Heart right ventricle (tissue), 16 donors: ENCODE measurements at regions not wholly inside any gene's neighbourhood (a gene's known extent, or its start where the extent isn't known, plus 50 kb on each side); places are given as distances from the start of the nearest gene placed in this dataset.
"Not testable (repeated sequence)": the region's sequence is repeated elsewhere in the genome, so short reads cannot be mapped to it uniquely, and the experiment has no call there.

Experiments
- ATAC-seq, 8 donors: fragments of 200-7000 bp; cut with Tn5 transposase; one replicate each; pipeline ENCODE4 v1.9.1; 2020; ENCODE audit warnings: mild to moderate bottlenecking in 8 of 8, moderate library complexity in 8 of 8, moderate number of reproducible peaks in 1 of 8
- DNase-seq, 2 donors: peaks; one replicate each; pipeline ENCODE4 v3.0.0-alpha.2; 2020
- H3K27ac ChIP-seq, 10 donors: fragments of 200-600 bp; sonication (generic) in 2 of 10; one replicate each; pipeline versions ENCODE4 v1.5.0 to v1.8.0; 2020 to 2022; ENCODE audit warnings: mild to moderate bottlenecking in 3 of 10
- H3K27me3 ChIP-seq, 7 donors: fragments of 200-600 bp; one replicate each; pipeline ENCODE4 v1.8.0; 2021 to 2022; ENCODE audit warnings: mild to moderate bottlenecking in 2 of 7
- H3K36me3 ChIP-seq, 9 donors: fragments of 200-600 bp; sonication (generic) in 1 of 9; one replicate each; pipeline versions ENCODE4 v1.5.0 to v1.8.0; 2020 to 2022; ENCODE audit warnings: mild to moderate bottlenecking in 2 of 9
- H3K4me1 ChIP-seq, 9 donors: fragments of 200-600 bp; sonication (generic) in 1 of 9; one replicate each; pipeline versions ENCODE4 v1.5.0 to v1.8.0; 2020 to 2022; ENCODE audit warnings: mild to moderate bottlenecking in 4 of 9
- H3K4me3 ChIP-seq, 10 donors: fragments of 200-600 bp; sonication (generic) in 2 of 10; one replicate each; pipeline versions ENCODE4 v1.5.0 to v1.8.0; 2020 to 2022; ENCODE audit warnings: mild to moderate bottlenecking in 7 of 10, moderate library complexity in 2 of 10
- H3K9me3 ChIP-seq, 11 donors: fragments of 200-600 bp in 10 of 11; sonication (generic) in 2 of 11; one replicate each; pipeline versions ENCODE4 v1.5.0 to v1.8.0; 2013 to 2022; ENCODE audit warnings: mild to moderate bottlenecking in 2 of 11, control low read depth in 1 of 11, moderate library complexity in 1 of 11
- CTCF ChIP-seq, 9 donors: fragments of 200-600 bp; sonication (generic) in 2 of 9; IDR thresholded peaks; one replicate each; pipeline versions ENCODE4 v1.5.0 to v1.8.0; 2021 to 2022; ENCODE audit warnings: antibody characterized with exemption in 9 of 9, mild to moderate bottlenecking in 5 of 9, moderate library complexity in 1 of 9
- WGBS, 2 donors: extraction: QIAGEN DNeasy Blood & Tissue Kit; methylation state at CpG; one replicate each; pipeline ENCODE4 v1.1.7; 2013; ENCODE audit warnings: inconsistent platforms in 1 of 2; 5-methylcytosine and 5-hydroxymethylcytosine counted together
- intact Hi-C, 10 donors: fragments of 100-400 bp; cut with DNase I; formaldehyde crosslinking; loops; one replicate each; pipeline versions ENCODE4 v1.11.1 to v1.14.2; 2022
- donor health status: Arrhythmogenic right ventricular cardiomyopathy.
- donor health status: ischemic (EF 13 %, LVEDD 7.1; RV severe dilation, severe dysfunction).
- donor health status: healthy with polysubstance abuse.
- donor health status: DM: no; HTN: yes; CAD: no.
- donor health status: DM: no; HTN: no; CAD: no.
- donor health status: ischemic (EF 25% LVEDD 6.9; RV normal size, moderate dysfunction).
- donor health status: ischemic (EF 25% LVEDD 5.7; RV mildly dilated, moderate dysfunction).
- donor health status: healthy.
- donor health status: DM: yes; HTN: yes; CAD: no.
- donor health status: Ischemic cardiomyopathy.
- donor health status: ischemic (EF 35%, LVEDD 5.7; RV mildly dilated, moderate dysfunction).
- donor health status: nonischemic (EF 11% LVEDD 7.7; RV severe dilation, severe dysfunction).
- donor health status: DM: yes; HTN: yes; CAD: no.
- donor health status: PGD.
- donor health status: ischemic (EF 29% LVEDD 5.4; RV normal size, mild dysfunction).
- donor health status: nonischemic (EF 23%, LVEDD 6.1; RV moderate dilation, normal function).

GRCh38 chr4:140223056-140223810 lies 69.2 kb upstream of the MAML3 start:
- H3K36me3 ChIP-seq: no peaks in the 10 kb centered on the region
- ATAC-seq (no peak), DNase-seq (no peak)
- intact Hi-C loops: no loop called here
- H3K4me1 ChIP-seq: no peaks in the 10 kb centered on the region
- no peaks in the 10 kb centered on the region for H3K27me3 ChIP-seq
- H3K4me3 ChIP-seq: no peak overlapping the region
- H3K27ac ChIP-seq: no peak overlapping the region
- TF ChIP-seq CTCF (IDR thresholded peaks at IDR 0.05): no peak
- 70 to 71% methylated on average over 8 of the region's 8 CpGs for WGBS, 2 donors
- H3K9me3 ChIP-seq: no peaks in the 10 kb centered on the region

GRCh38 chr4:140222171-140222570 lies 68.2 kb upstream of the MAML3 start:
- no peak for DNase-seq
- H3K4me3 ChIP-seq: no peak overlapping the region
- no peaks in the 10 kb centered on the region for H3K27me3 ChIP-seq
- no peaks in the 10 kb centered on the region for H3K36me3 ChIP-seq
- H3K9me3 ChIP-seq: no peaks in the 10 kb centered on the region
- no peak overlapping the region for H3K27ac ChIP-seq
- no peaks in the 10 kb centered on the region for H3K4me1 ChIP-seq
- intact Hi-C loops: no loop called here
- no peak for ATAC-seq
- TF ChIP-seq CTCF (IDR thresholded peaks at IDR 0.05): no peak

DNA sequence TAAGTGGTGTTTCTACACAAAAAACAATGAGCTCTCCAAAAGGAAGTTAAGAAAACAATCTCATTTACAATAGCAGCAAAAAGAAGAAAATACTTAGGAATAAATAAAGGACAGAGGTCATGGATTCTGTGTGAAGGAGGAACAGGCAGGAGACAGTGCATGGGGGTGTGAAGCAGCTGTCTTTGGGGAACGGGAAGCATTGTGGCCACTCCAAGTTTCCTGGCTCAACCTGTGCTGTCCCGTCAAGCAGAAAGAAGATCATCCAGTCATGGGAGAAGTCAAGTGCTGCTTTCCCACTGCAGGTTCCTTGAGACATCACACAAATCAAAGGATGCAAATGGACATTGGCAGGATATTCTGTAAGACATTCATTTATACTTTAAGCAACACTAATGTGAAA lies 66.1 kb upstream of the MAML3 start:
- no peaks in the 10 kb centered on the region for H3K36me3 ChIP-seq
- no peak for TF ChIP-seq CTCF (IDR thresholded peaks at IDR 0.05)
- intact Hi-C loops: no loop called here
- H3K4me3 ChIP-seq: no peak overlapping the region
- ATAC-seq (no peak), DNase-seq (no peak)
- H3K27ac ChIP-seq: no peak overlapping the region
- no peaks in the 10 kb centered on the region for H3K4me1 ChIP-seq
- no peaks in the 10 kb centered on the region for H3K27me3 ChIP-seq
- no peaks in the 10 kb centered on the region for H3K9me3 ChIP-seq
- WGBS, 2 donors: 48 to 67% methylated on average over 2 of the region's 2 CpGs

GRCh38 chr4:140219567-140219966 lies 65.6 kb upstream of the MAML3 start:
- H3K36me3 ChIP-seq: no peaks in the 10 kb centered on the region
- no peak overlapping the region for H3K27ac ChIP-seq
- no peak overlapping the region for H3K4me3 ChIP-seq
- DNase-seq: no peak
- no peaks in the 10 kb centered on the region for H3K4me1 ChIP-seq
- ATAC-seq: no peak
- H3K9me3 ChIP-seq: no peaks in the 10 kb centered on the region
- WGBS, 2 donors: 61 to 66% methylated on average over 2 of the region's 2 CpGs
- no peak for TF ChIP-seq CTCF (IDR thresholded peaks at IDR 0.05)
- H3K27me3 ChIP-seq: no peaks in the 10 kb centered on the region
- intact Hi-C loops: no loop called here

DNA sequence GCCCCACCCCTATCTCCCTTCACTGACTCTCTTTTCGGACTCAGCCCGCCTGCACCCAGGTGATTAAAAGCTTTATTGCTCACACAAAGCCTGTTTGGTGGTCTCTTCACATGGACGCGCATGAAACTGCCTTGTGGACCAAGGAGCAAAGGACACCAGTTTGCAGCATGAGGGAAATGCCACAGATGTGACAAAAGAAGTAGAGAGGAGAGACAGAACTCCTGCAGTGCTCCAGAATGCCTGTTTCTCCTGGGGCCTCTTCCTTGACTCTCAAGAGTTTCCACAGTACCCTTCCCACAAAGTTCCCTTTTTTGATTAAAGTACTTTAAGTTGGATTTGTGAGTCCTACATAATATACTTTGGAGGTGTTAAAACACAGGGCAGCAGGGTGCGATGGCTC lies 65.1 kb upstream of the MAML3 start:
- DNase-seq, H3K9me3 ChIP-seq, H3K27ac ChIP-seq, H3K4me3 ChIP-seq, intact Hi-C loops, H3K36me3 ChIP-seq, H3K4me1 ChIP-seq, H3K27me3 ChIP-seq, ATAC-seq: not testable (repeated sequence)
- WGBS, 2 donors: 86 to 91% methylated on average over 5 of the region's 5 CpGs
